Neural cell (in vitro differentiated cells): ENCODE measurements at regions not wholly inside any gene's neighbourhood (a gene's known extent, or its start where the extent isn't known, plus 50 kb on each side); places are given as distances from the start of the nearest gene placed in this dataset.

ENCODE experiments used
- H2AFZ ChIP-seq: fragments of 200-600, 300-800 bp; sonication (generic), shearing (Covaris generic); 2 replicates; pipeline ENCODE4 v1.6.0; 2014; ENCODE audit warnings: low read depth, mild to moderate bottlenecking, antibody characterized with exemption, low read length, moderate library complexity
- H3F3A ChIP-seq: fragments of 200-600 bp; shearing (Covaris generic); 2 replicates; pipeline ENCODE4 v1.6.1; 2016; ENCODE audit warnings: mild to moderate bottlenecking, moderate library complexity, mixed read lengths, antibody characterized with exemption, low read length; ENCODE audit not compliant: insufficient read depth, poor library complexity, severe bottlenecking
- H3K27ac ChIP-seq: fragments of 200-600, 300-800 bp; sonication (generic), shearing (Covaris generic); 2 replicates; pipeline ENCODE4 v1.5.1; 2014; ENCODE audit warnings: mild to moderate bottlenecking, low read length, moderate library complexity
- H3K27me3 ChIP-seq: fragments of 300-800, 200-600 bp; sonication (generic), shearing (Covaris generic); 2 replicates; pipeline ENCODE4 v1.6.0; 2014; ENCODE audit warnings: mild to moderate bottlenecking, low read depth, low read length, moderate library complexity; ENCODE audit not compliant: insufficient read depth
- H3K36me3 ChIP-seq: fragments of 300-800, 200-600 bp; sonication (generic), shearing (Covaris generic); 2 replicates; pipeline ENCODE4 v1.5.1; 2014; ENCODE audit warnings: mild to moderate bottlenecking, antibody characterized with exemption, low read length, moderate library complexity; ENCODE audit not compliant: insufficient read depth
- H3K4me2 ChIP-seq: fragments of 300-800, 200-600 bp; sonication (generic), shearing (Covaris generic); 2 replicates; pipeline ENCODE4 v1.6.0; 2014; ENCODE audit warnings: mild to moderate bottlenecking, low read length
- H3K4me3 ChIP-seq: fragments of 300-800, 200-600 bp; sonication (generic), shearing (Covaris generic); 2 replicates; pipeline ENCODE4 v1.5.1; 2014; ENCODE audit warnings: mild to moderate bottlenecking, low read length, moderate library complexity
- H3K79me2 ChIP-seq: fragments of 200-600 bp; shearing (Covaris generic); replicated peaks from 2 replicates; pipeline ENCODE4 v1.6.0; 2014; ENCODE audit warnings: mild to moderate bottlenecking, low read length, moderate library complexity; ENCODE audit not compliant: insufficient read depth
- H3K9ac ChIP-seq: fragments of 300-800, 200-600 bp; sonication (generic), shearing (Covaris generic); 2 replicates; pipeline ENCODE4 v1.6.1; 2016; ENCODE audit warnings: mild to moderate bottlenecking, low read length, mixed read lengths
- H3K9me2 ChIP-seq: fragments of 200-600 bp; shearing (Covaris generic); 2 replicates; pipeline ENCODE4 v1.6.1; 2016; ENCODE audit warnings: mild to moderate bottlenecking, low read length, mixed read lengths; ENCODE audit not compliant: insufficient read depth
- H3K9me3 ChIP-seq: fragments of 200-600, 300-800 bp; sonication (generic), shearing (Covaris generic); 2 replicates; pipeline ENCODE4 v1.6.1; 2016; ENCODE audit warnings: mild to moderate bottlenecking, mixed run types, low read length, moderate library complexity, mixed read lengths
- H4K20me1 ChIP-seq: fragments of 200-600 bp; shearing (Covaris generic); 2 replicates; pipeline ENCODE4 v1.6.1; 2016; ENCODE audit warnings: mild to moderate bottlenecking, mixed run types; ENCODE audit not compliant: insufficient read depth
- EP300 ChIP-seq: fragments of 450-650 bp; conservative IDR thresholded peaks from 2 replicates; pipeline ENCODE4 v1.6.1; 2014; ENCODE audit warnings: antibody characterized with exemption, mild to moderate bottlenecking, moderate library complexity; ENCODE audit not compliant: poor library complexity, severe bottlenecking
- EZH2 ChIP-seq: fragments of 200-600, 300-800 bp; shearing (Covaris generic), sonication (generic); IDR thresholded peaks from 2 replicates; pipeline ENCODE4 v1.6.1; 2014; ENCODE audit warnings: antibody characterized with exemption, low read length, borderline replicate concordance, mild to moderate bottlenecking; ENCODE audit not compliant: insufficient read depth, poor library complexity, severe bottlenecking
- MXI1 ChIP-seq: fragments of 450-650 bp; conservative IDR thresholded peaks from 2 replicates; pipeline ENCODE4 v1.6.1; 2014; ENCODE audit warnings: antibody characterized with exemption, mild to moderate bottlenecking; ENCODE audit not compliant: poor library complexity, severe bottlenecking
- POLR2AphosphoS5 ChIP-seq: IDR thresholded peaks from 2 replicates; pipeline ENCODE4 v1.6.1; 2012
- RAD21 ChIP-seq: fragments of 450-650 bp; conservative IDR thresholded peaks from 2 replicates; pipeline ENCODE4 v1.6.1; 2014; ENCODE audit warnings: antibody characterized with exemption, mild to moderate bottlenecking, moderate library complexity
- SMC3 ChIP-seq: fragments of 450-650 bp; conservative IDR thresholded peaks from 2 replicates; pipeline ENCODE4 v1.6.1; 2014; ENCODE audit warnings: antibody characterized with exemption, mild to moderate bottlenecking, moderate library complexity; ENCODE audit not compliant: poor library complexity
- TAF1 ChIP-seq: IDR thresholded peaks from 2 replicates; pipeline ENCODE4 v1.6.1; 2012; ENCODE audit warnings: low read depth
- TF ChIP-seq, protein P1 (sequence below): IDR thresholded peaks from 2 replicates; pipeline ENCODE4 v1.6.1; 2012; ENCODE audit warnings: borderline replicate concordance
- TF ChIP-seq, protein P2 (sequence below): fragments of 450-650 bp; IDR thresholded peaks from 2 replicates; pipeline ENCODE4 v1.5.1; 2014; ENCODE audit warnings: antibody characterized with exemption, mild to moderate bottlenecking, moderate library complexity; ENCODE audit not compliant: poor library complexity, severe bottlenecking

DNA sequence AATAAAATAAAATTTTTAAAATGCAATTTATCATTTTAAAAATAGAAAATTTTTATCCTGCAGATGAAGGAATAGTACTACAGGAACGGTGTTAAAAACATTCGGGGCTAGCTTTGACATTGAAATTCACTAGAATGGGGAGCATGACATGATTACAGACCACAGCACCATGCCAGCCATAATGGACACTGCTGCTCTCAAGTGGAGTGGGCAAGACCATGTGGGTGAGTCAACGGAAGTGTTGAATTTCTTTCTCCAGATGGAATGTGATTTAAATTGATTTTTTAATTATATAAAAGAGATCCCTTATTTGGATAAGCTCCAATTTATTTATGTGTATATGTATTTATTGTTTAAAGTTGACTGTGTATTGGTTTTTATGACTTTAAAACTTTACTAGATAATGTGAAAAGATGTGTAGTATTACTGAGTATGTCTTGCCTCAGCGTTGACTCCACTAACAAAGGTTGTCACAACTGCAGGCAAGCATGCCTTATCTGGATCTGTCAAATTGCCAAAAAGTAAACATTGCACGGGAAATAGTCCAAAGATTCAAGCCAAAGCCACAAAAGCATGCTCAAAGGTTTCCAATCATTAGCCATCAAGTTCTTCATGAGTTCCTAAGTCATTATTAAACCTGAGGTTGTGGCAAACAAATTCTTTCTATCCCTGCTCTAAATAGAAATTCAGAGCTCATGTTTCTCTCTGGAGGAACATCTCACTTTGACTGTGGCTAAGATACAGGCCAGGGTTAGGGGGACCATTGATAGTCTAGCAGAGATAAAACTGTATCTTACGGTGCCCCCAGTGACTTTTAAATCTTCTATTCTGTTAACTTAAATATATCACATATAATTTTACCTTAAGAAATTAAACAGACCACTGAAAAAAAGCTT lies 536.9 kb downstream of the TMX3 start:
- Histone ChIP-seq H3K27ac (no peak overlapping the region), H2AFZ (no peak overlapping the region), H3K4me3 (no peak overlapping the region), H3K9me2 (no peaks in the 10 kb centered on the region), H3K9me3 (no peaks in the 10 kb centered on the region), H3F3A (no peaks in the 10 kb centered on the region), H3K27me3 (no peaks in the 10 kb centered on the region), H3K79me2 (no peaks in the 10 kb centered on the region), H3K4me2 (no peak overlapping the region), H4K20me1 (no peaks in the 10 kb centered on the region), H3K36me3 (no peaks in the 10 kb centered on the region), H3K9ac (no peak overlapping the region)
- TF ChIP-seq EZH2: no peak
- TF ChIP-seq RAD21: no peak
- no peak for TF ChIP-seq POLR2AphosphoS5
- no peak for TF ChIP-seq TAF1
- TF ChIP-seq MXI1: no peak
- no peak for TF ChIP-seq SMC3
- TF ChIP-seq, protein P1, sequence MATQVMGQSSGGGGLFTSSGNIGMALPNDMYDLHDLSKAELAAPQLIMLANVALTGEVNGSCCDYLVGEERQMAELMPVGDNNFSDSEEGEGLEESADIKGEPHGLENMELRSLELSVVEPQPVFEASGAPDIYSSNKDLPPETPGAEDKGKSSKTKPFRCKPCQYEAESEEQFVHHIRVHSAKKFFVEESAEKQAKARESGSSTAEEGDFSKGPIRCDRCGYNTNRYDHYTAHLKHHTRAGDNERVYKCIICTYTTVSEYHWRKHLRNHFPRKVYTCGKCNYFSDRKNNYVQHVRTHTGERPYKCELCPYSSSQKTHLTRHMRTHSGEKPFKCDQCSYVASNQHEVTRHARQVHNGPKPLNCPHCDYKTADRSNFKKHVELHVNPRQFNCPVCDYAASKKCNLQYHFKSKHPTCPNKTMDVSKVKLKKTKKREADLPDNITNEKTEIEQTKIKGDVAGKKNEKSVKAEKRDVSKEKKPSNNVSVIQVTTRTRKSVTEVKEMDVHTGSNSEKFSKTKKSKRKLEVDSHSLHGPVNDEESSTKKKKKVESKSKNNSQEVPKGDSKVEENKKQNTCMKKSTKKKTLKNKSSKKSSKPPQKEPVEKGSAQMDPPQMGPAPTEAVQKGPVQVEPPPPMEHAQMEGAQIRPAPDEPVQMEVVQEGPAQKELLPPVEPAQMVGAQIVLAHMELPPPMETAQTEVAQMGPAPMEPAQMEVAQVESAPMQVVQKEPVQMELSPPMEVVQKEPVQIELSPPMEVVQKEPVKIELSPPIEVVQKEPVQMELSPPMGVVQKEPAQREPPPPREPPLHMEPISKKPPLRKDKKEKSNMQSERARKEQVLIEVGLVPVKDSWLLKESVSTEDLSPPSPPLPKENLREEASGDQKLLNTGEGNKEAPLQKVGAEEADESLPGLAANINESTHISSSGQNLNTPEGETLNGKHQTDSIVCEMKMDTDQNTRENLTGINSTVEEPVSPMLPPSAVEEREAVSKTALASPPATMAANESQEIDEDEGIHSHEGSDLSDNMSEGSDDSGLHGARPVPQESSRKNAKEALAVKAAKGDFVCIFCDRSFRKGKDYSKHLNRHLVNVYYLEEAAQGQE: no peak
- no peak for TF ChIP-seq EP300
- TF ChIP-seq, protein P2, sequence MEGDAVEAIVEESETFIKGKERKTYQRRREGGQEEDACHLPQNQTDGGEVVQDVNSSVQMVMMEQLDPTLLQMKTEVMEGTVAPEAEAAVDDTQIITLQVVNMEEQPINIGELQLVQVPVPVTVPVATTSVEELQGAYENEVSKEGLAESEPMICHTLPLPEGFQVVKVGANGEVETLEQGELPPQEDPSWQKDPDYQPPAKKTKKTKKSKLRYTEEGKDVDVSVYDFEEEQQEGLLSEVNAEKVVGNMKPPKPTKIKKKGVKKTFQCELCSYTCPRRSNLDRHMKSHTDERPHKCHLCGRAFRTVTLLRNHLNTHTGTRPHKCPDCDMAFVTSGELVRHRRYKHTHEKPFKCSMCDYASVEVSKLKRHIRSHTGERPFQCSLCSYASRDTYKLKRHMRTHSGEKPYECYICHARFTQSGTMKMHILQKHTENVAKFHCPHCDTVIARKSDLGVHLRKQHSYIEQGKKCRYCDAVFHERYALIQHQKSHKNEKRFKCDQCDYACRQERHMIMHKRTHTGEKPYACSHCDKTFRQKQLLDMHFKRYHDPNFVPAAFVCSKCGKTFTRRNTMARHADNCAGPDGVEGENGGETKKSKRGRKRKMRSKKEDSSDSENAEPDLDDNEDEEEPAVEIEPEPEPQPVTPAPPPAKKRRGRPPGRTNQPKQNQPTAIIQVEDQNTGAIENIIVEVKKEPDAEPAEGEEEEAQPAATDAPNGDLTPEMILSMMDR: no peak

DNA sequence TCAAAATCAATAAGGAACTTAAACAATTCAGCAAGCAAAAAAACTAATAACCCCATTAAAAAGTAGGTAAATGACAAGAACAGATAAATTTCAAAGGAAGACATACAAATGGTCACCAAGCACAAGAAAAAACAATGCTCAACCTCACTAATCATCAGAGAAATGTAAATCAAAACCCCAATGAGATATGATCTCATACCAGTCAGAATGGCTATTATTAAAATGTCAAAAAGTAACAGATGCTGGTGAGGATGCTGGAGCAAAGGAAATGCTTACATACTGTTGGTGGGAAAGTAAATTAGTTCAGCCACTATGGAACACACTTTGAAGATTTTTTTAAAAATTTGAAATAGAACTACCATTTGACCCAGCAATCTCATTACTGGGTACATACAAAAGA lies 538.0 kb downstream of the TMX3 start:
- TF ChIP-seq MXI1 (no peak), RAD21 (no peak), POLR2AphosphoS5 (no peak), TAF1 (no peak), SMC3 (no peak), EZH2 (no peak), EP300 (no peak)
- TF ChIP-seq, protein P1: no peak
- TF ChIP-seq, protein P2: no peak
- Histone ChIP-seq H3K9me3 (no peaks in the 10 kb centered on the region), H3K9me2 (no peaks in the 10 kb centered on the region), H2AFZ (no peak overlapping the region), H3K36me3 (no peaks in the 10 kb centered on the region), H3K27me3 (no peaks in the 10 kb centered on the region), H3K79me2 (no peaks in the 10 kb centered on the region), H3K4me3 (no peak overlapping the region), H4K20me1 (no peaks in the 10 kb centered on the region), H3K4me2 (no peak overlapping the region), H3F3A (no peaks in the 10 kb centered on the region), H3K9ac (no peak overlapping the region), H3K27ac (no peak overlapping the region)
